GM12873 (cell line): ENCODE measurements at regions not wholly inside any gene's neighbourhood (a gene's known extent, or its start where the extent isn't known, plus 50 kb on each side); places are given as distances from the start of the nearest gene placed in this dataset.

Experiments
- CTCF ChIP-seq: IDR thresholded peaks from 2 replicates; pipeline ENCODE4 v1.5.1; 2012; ENCODE audit warnings: low read depth, mild to moderate bottlenecking, moderate library complexity, low read length, control low read depth; ENCODE audit not compliant: insufficient read depth; ENCODE audit errors: missing control alignments

- no peak for TF ChIP-seq CTCF
Observed at GRCh38 chr18:25661831-25662230, 309.9 kb upstream of the ZNF521 start.

GRCh38 chr18:25659541-25659940, 307.6 kb upstream of the ZNF521 start:
- no peak for TF ChIP-seq CTCF

GRCh38 chr18:25658476-25658875, 306.5 kb upstream of the ZNF521 start:
- TF ChIP-seq CTCF: no peak

GRCh38 chr18:25651553-25651952, 299.6 kb upstream of the ZNF521 start:
- TF ChIP-seq CTCF: no peak

- TF ChIP-seq CTCF: no peak
Observed at GRCh38 chr18:25650201-25650941, 298.4 kb upstream of the ZNF521 start.

GRCh38 chr18:25648716-25649260, 296.8 kb upstream of the ZNF521 start:
- no peak for TF ChIP-seq CTCF

GRCh38 chr18:25647404-25647803, 295.4 kb upstream of the ZNF521 start:
- TF ChIP-seq CTCF: no peak
